ENCODE measurements at regions not wholly inside any gene's neighbourhood (a gene's known extent, or its start where the extent isn't known, plus 50 kb on each side); places are given as distances from the start of the nearest gene placed in this dataset.

DNA sequence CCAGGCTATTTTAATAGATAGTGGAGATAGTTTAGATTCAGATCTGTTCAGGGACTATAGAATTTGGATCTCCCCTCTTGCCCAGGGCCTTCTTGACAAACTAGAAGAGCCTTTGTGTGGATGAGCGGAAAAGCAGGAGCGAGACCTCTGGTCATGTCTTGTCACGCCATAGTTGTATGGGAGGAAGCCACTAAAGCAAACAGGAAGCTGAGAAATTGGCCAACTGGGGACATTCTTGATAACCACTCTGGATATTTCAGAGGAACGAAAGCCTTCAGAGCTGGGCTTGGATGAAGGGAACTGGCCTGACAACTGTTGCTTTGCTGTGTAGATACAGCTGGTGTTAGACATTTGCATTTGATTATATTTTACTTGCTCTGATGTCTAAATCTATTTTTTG is 54.1 kb upstream of the EXOC2 start:
- DNase-seq = no peak

GRCh38 chr6:744666-745353 is 51.9 kb upstream of the EXOC2 start:
- DNase-seq = no peak

DNA sequence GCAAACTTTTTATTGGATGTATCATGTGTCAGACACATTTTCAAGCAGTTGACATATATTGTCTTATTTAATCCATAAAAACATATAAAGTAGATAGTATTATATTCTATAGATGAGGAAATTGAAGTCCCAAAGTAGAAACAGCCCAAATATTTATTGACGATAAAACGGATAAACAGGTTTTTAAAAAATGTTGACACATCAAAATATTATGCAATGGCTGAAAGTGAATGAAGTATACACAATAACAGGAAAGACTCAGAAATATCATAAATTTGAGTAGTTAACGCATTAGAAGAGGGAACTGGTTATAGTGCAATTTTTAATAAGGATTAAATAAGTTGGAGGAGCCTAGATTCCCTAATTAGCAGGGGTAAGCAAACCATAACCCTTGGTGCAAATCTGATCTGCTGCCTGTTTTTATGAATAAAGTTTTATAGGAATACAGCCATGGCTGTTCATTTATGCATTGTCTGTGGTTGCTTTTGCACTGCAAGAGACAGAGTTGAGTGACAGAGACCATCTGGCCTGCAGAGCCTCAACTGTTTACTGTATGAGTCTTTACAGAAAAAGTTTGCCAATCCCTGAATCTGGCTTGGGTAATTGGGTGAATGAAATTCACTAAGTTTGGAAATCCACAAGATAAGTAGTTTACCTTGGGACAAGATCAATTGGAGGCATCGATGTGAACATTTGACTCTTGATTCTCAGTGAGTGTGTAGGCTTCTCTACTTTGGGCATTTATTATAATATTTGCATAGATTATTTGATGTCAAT is 50.6 kb upstream of the EXOC2 start:
- no peak for DNase-seq
